GM12865 (cell line): ENCODE measurements at regions not wholly inside any gene's neighbourhood (a gene's known extent, or its start where the extent isn't known, plus 50 kb on each side); places are given as distances from the start of the nearest gene placed in this dataset.

ENCODE experiments used
- DNase-seq: peaks from one replicate; pipeline ENCODE4 v3.0.0; 2010; ENCODE audit warnings: low read depth
- H3K4me3 ChIP-seq: 2 replicates; pipeline ENCODE4 v1.5.1; 2011; ENCODE audit warnings: mild to moderate bottlenecking, low read depth, low read length, control low read depth
- TF ChIP-seq, protein P1 (sequence below): IDR thresholded peaks from 2 replicates; pipeline ENCODE4 v1.5.1; 2011; ENCODE audit warnings: low read length, control low read depth, low read depth, inconsistent platforms; ENCODE audit not compliant: insufficient read depth; ENCODE audit errors: missing control alignments

- TF ChIP-seq, protein P1, sequence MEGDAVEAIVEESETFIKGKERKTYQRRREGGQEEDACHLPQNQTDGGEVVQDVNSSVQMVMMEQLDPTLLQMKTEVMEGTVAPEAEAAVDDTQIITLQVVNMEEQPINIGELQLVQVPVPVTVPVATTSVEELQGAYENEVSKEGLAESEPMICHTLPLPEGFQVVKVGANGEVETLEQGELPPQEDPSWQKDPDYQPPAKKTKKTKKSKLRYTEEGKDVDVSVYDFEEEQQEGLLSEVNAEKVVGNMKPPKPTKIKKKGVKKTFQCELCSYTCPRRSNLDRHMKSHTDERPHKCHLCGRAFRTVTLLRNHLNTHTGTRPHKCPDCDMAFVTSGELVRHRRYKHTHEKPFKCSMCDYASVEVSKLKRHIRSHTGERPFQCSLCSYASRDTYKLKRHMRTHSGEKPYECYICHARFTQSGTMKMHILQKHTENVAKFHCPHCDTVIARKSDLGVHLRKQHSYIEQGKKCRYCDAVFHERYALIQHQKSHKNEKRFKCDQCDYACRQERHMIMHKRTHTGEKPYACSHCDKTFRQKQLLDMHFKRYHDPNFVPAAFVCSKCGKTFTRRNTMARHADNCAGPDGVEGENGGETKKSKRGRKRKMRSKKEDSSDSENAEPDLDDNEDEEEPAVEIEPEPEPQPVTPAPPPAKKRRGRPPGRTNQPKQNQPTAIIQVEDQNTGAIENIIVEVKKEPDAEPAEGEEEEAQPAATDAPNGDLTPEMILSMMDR: no peak
- DNase-seq: no peak
- no peak overlapping the region for H3K4me3 ChIP-seq
Observed at GRCh38 chr14:28426960-28427359, 339.6 kb upstream of the FOXG1 start.

DNA sequence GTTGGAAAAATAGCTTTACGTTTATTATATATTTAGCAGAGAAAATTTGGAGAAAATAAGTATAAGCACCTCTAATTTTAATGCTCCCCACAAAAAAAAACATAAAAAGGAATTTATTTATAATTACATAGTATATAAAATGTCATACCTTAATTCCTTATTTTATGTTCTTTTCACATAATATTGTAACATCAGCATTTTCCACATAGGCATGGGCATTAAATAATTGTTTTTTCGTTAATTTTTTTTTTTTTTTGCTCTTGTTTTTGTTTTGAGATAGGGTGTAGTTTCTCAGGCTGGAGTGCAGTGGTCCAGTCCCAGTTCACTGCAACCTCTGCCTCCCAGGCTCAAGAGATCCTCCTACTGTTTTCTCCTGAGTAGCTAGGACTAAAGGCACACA, 329.8 kb upstream of the FOXG1 start:
- no peak overlapping the region for H3K4me3 ChIP-seq
- no peak for DNase-seq
- TF ChIP-seq, protein P1: no peak

GRCh38 chr14:28461389-28461788, 305.2 kb upstream of the FOXG1 start:
- H3K4me3 ChIP-seq: no peak overlapping the region
- DNase-seq: no peak
- TF ChIP-seq, protein P1: no peak

GRCh38 chr14:28467611-28468010, 299.0 kb upstream of the FOXG1 start:
- TF ChIP-seq, protein P1: no peak
- no peak overlapping the region for H3K4me3 ChIP-seq
- DNase-seq: no peak

GRCh38 chr14:28468191-28469151, 298.1 kb upstream of the FOXG1 start:
- DNase-seq: no peak
- TF ChIP-seq, protein P1: no peak
- no peak overlapping the region for H3K4me3 ChIP-seq

- DNase-seq: no peak
- no peak overlapping the region for H3K4me3 ChIP-seq
- TF ChIP-seq, protein P1: no peak
Observed at GRCh38 chr14:28482251-28483040, 284.1 kb upstream of the FOXG1 start.
